ENCODE measurements at regions not wholly inside any gene's neighbourhood (a gene's known extent, or its start where the extent isn't known, plus 50 kb on each side); places are given as distances from the start of the nearest gene placed in this dataset.

DNA sequence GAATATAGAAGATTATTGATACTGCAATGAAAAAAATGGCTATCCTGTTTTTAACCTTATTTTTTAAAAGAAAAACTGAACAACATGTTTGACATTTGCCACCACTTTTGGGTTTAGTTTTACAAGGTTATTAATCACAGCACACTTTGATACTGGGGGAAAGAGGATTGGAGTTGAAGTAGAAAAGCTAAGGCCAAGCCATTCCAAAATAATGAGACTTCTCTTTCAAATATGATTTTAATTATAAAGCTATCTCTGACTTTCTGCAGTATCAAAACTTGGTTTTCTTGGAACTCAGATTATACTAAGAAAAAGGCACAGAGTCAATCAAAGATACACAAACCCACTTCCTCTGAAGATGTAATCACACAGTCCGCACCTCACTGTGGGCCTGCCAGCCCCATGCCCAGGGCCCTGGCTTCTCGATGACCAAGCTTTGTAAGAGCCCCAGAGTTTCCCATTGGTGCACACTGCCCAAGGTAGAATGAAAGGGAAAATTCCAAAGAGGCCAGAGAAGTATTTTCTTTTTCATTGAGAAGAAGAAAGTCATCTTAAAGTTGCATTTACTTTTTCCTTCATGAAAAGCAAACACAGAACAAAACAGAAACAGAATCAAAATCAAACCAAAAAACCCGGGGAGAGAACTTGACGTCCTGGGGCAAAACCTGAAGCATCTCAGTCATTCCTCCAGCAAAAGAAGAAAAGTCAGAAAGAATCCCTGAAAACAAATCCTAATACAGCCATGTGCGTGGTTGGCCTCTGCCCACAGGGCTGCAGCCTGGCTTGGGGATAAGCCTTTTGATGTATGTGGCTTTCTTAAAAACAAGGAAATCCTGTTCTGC is 187.7 kb upstream of the KLF6 start:
- H3K27ac ChIP-seq (ENCODE audit: low read length) = no peak overlapping the region
- H3K4me1 ChIP-seq (ENCODE audit: control insufficient read depth, insufficient read depth, low read length) = no peaks in the 10 kb centered on the region
- H3K4me3 ChIP-seq (ENCODE audit: low read length) = no peak overlapping the region
- WGBS (ENCODE audit: insufficient coverage, insufficient read length) = no CpG with 5 or more reads among the region's 5 CpGs
- H3K9me3 ChIP-seq (ENCODE audit: control insufficient read depth, insufficient read depth, low read length) = no peaks in the 10 kb centered on the region
- no peaks in the 10 kb centered on the region for H3K27me3 ChIP-seq (ENCODE audit: control insufficient read depth, insufficient read depth, low read length)
- no peak for DNase-seq (ENCODE audit: low read depth, low spot score)
- no peaks in the 10 kb centered on the region for H3K36me3 ChIP-seq (ENCODE audit: control insufficient read depth, insufficient read depth, low read length)

DNA sequence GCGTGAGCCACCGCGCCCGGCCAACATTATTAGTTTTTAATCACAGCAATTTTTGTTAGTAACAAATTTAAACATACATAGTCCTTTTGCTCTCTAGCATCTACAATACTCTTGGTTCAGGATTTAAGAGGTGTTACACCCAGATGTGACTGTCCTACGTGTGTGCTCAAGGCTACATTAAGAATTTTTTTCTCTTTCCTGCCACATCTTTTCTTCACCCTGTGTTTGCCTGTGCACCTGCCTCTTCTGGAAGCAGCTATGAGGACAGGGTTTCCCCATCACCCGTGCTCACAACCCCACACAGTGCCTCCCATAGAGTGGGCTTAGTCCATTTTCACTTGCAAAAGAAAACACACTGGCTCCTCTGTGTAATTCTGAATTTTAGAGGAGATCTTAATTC is 186.7 kb upstream of the KLF6 start:
- Histone ChIP-seq H3K27me3 (ENCODE audit: control insufficient read depth, insufficient read depth, low read length) (no peaks in the 10 kb centered on the region), H3K4me1 (ENCODE audit: control insufficient read depth, insufficient read depth, low read length) (no peaks in the 10 kb centered on the region), H3K27ac (ENCODE audit: low read length) (no peak overlapping the region), H3K36me3 (ENCODE audit: control insufficient read depth, insufficient read depth, low read length) (no peaks in the 10 kb centered on the region), H3K9me3 (ENCODE audit: control insufficient read depth, insufficient read depth, low read length) (no peaks in the 10 kb centered on the region), H3K4me3 (ENCODE audit: low read length) (no peak overlapping the region)
- WGBS (ENCODE audit: insufficient coverage, insufficient read length) = no CpG with 5 or more reads among the region's 6 CpGs
- no peak for DNase-seq (ENCODE audit: low read depth, low spot score)

DNA sequence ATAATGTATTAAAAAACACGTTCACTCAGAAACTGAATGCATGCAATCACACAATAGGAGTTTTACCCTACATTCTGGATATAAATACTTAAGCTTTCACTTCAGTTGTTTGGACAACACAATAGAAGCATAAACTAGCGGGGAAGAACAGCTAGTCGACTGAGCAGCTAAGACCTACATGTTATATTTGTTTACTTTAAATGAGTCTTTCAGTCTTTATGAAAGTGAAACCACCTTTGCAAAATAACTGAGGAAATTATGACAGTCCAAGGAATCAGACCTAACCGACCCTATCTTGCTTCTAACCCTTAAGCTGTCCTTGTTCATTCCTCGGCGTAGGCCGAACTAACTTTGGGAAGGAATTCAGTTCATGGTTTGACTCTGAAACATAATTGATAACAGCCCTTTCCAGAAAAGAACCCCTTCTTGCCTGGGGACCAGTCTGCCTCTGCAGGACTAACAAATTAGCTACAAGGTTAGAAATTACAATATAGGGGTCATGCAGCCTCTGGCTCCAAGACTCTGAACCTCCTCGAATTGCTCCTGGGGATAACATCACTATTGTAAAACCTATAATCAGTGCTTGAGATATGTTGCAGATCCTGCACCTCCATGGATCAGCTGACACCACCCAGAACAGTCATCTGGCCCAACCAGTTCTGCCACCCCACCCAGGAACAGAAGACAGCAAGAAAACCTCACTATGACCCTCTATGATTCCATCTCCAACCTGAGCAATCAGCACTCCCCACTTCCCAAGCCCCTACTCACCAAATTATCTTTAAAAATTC is 185.1 kb upstream of the KLF6 start:
- DNase-seq (ENCODE audit: low read depth, low spot score) = no peak
- Histone ChIP-seq H3K4me3 (ENCODE audit: low read length) (no peak overlapping the region), H3K36me3 (ENCODE audit: control insufficient read depth, insufficient read depth, low read length) (no peaks in the 10 kb centered on the region), H3K4me1 (ENCODE audit: control insufficient read depth, insufficient read depth, low read length) (no peaks in the 10 kb centered on the region), H3K9me3 (ENCODE audit: control insufficient read depth, insufficient read depth, low read length) (no peaks in the 10 kb centered on the region), H3K27me3 (ENCODE audit: control insufficient read depth, insufficient read depth, low read length) (no peaks in the 10 kb centered on the region), H3K27ac (ENCODE audit: low read length) (no peak overlapping the region)
- WGBS (ENCODE audit: insufficient coverage, insufficient read length) = no CpG with 5 or more reads among the region's 8 CpGs

DNA sequence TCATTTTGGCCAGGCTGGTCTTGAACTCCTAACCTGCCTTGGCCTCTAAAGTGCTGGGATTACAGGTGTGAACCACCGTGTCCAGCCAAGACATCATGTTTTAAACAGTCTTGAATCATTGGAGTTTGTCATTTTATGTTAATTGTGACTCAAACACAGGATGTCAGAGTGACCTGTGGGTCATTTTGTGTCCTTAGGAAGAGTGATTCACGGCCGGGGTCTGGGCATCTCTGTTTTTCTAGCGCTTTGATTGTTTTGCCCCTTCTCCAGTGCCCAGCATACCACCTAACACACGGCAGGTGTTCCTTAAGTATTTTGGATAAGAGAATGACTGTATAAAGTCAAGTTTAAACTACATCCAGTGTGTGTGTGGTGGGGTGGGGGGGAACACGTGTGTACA is 183.7 kb upstream of the KLF6 start:
- H3K27me3 ChIP-seq (ENCODE audit: control insufficient read depth, insufficient read depth, low read length) = no peaks in the 10 kb centered on the region
- H3K9me3 ChIP-seq (ENCODE audit: control insufficient read depth, insufficient read depth, low read length) = no peaks in the 10 kb centered on the region
- H3K27ac ChIP-seq (ENCODE audit: low read length) = no peak overlapping the region
- no CpG with 5 or more reads among the region's 6 CpGs for WGBS (ENCODE audit: insufficient coverage, insufficient read length)
- no peaks in the 10 kb centered on the region for H3K36me3 ChIP-seq (ENCODE audit: control insufficient read depth, insufficient read depth, low read length)
- no peaks in the 10 kb centered on the region for H3K4me1 ChIP-seq (ENCODE audit: control insufficient read depth, insufficient read depth, low read length)
- no peak overlapping the region for H3K4me3 ChIP-seq (ENCODE audit: low read length)
- no peak for DNase-seq (ENCODE audit: low read depth, low spot score)

DNA sequence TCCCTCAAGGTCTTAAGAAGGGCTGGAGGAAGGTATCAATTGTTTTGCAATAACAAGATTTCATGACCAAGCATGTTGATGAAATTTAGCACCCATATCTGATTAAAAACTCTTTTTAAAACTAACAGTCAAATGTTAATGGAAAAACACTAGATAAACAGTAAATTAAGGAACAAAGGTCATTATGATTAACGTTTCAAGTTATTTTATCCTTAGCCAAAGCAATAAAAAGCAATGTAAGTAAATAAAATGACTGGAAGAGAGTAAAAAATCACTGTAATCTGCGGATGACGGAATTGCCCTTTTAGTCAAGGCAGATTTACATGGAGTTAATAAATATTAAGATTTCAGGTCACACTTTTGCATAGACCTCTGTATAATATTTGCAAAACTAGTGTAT is 179.5 kb upstream of the KLF6 start:
- no peaks in the 10 kb centered on the region for H3K27me3 ChIP-seq (ENCODE audit: control insufficient read depth, insufficient read depth, low read length)
- no peaks in the 10 kb centered on the region for H3K36me3 ChIP-seq (ENCODE audit: control insufficient read depth, insufficient read depth, low read length)
- peaks cover 4% of the 10 kb centered on the region; the same call in 1 of the 2 replicates for H3K4me1 ChIP-seq (ENCODE audit: control insufficient read depth, insufficient read depth, low read length)
- no peak overlapping the region for H3K27ac ChIP-seq (ENCODE audit: low read length)
- no peak overlapping the region for H3K4me3 ChIP-seq (ENCODE audit: low read length)
- no CpG with 5 or more reads among the region's 3 CpGs for whole genome bisulfite sequencing (ENCODE audit: insufficient coverage, insufficient read length)
- H3K9me3 ChIP-seq (ENCODE audit: control insufficient read depth, insufficient read depth, low read length) = no peaks in the 10 kb centered on the region
- no peak for DNase-seq (ENCODE audit: low read depth, low spot score)

DNA sequence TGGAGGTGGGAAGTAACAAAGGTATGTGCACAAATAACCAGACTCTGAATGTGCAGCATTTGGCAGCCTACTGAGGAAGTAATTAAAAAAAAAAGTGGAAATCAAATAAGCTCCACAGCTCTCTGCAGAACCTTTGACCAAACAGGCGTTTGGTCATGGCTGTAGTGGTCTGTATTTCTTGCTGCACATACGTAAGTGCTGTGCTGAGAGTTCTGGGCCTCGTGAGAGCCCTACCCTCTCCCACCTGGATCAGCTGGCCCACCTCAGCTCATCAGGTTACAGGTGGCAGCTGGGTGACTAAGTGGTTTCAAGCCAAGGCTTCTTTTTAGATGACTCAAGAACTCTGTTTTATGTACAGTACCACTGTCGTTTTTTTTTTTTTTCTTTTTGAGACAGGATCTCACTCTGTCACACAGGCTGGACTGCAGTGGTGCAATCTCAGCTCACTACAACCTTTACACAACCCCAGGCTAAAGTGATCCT is 178.2 kb upstream of the KLF6 start:
- Histone ChIP-seq H3K4me1 (ENCODE audit: control insufficient read depth, insufficient read depth, low read length) (peaks cover 4% of the 10 kb centered on the region; the same call in 1 of the 2 replicates), H3K36me3 (ENCODE audit: control insufficient read depth, insufficient read depth, low read length) (no peaks in the 10 kb centered on the region), H3K27me3 (ENCODE audit: control insufficient read depth, insufficient read depth, low read length) (no peaks in the 10 kb centered on the region), H3K27ac (ENCODE audit: low read length) (no peak overlapping the region), H3K4me3 (ENCODE audit: low read length) (no peak overlapping the region), H3K9me3 (ENCODE audit: control insufficient read depth, insufficient read depth, low read length) (no peaks in the 10 kb centered on the region)
- no peak for DNase-seq (ENCODE audit: low read depth, low spot score)
- no CpG with 5 or more reads among the region's 4 CpGs for WGBS (ENCODE audit: insufficient coverage, insufficient read length)

DNA sequence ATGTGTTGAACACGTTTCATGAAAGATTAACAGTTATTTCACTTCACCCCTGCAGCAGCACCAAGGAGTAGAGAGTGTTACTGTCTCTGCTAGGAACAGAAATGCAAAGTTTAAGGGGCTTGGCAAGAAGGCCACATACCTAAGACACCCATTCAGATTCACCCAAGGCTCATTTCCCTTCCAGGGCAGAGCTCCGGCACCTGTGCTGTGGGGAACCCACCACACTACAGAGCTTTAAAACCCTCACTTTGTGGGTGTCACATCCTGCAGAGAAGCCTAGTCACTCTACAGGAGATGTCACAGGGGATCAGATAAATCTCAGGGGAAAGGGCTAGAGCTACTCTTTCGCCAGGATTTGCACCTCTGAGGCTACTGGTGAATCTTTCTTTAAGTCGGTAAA is 176.1 kb upstream of the KLF6 start:
- no peak for DNase-seq (ENCODE audit: low read depth, low spot score)
- H3K4me3 ChIP-seq (ENCODE audit: low read length) = no peak overlapping the region
- peaks cover 4% of the 10 kb centered on the region; the same call in 1 of the 2 replicates for H3K4me1 ChIP-seq (ENCODE audit: control insufficient read depth, insufficient read depth, low read length)
- H3K36me3 ChIP-seq (ENCODE audit: control insufficient read depth, insufficient read depth, low read length) = no peaks in the 10 kb centered on the region
- WGBS (ENCODE audit: insufficient coverage, insufficient read length) = no CpG with 5 or more reads among the region's 4 CpGs
- H3K27me3 ChIP-seq (ENCODE audit: control insufficient read depth, insufficient read depth, low read length) = no peaks in the 10 kb centered on the region
- H3K27ac ChIP-seq (ENCODE audit: low read length) = no peak overlapping the region
- no peaks in the 10 kb centered on the region for H3K9me3 ChIP-seq (ENCODE audit: control insufficient read depth, insufficient read depth, low read length)

DNA sequence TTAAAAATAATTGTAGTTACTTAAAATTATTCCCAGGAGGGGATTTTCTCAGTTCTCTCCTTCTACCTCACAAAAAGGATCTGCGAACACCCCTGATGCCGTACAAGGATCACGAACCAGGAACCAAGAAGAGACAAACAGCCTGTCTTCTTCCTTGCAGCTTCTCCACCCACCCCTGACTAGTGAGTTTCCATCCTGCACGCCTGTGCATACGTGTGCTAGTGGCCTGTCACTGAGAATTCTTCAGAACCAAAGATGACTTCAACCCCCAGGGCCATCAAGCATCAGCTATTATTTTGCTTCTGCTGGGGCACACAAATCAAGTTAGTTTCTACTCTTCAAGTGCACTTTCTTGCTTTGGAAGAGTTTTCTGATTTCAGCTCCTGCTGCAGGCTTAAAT is 175.5 kb upstream of the KLF6 start:
- no peak for DNase-seq (ENCODE audit: low read depth, low spot score)
- Histone ChIP-seq H3K36me3 (ENCODE audit: control insufficient read depth, insufficient read depth, low read length) (no peaks in the 10 kb centered on the region), H3K27me3 (ENCODE audit: control insufficient read depth, insufficient read depth, low read length) (no peaks in the 10 kb centered on the region), H3K4me1 (ENCODE audit: control insufficient read depth, insufficient read depth, low read length) (peaks cover 4% of the 10 kb centered on the region; the same call in 1 of the 2 replicates), H3K4me3 (ENCODE audit: low read length) (no peak overlapping the region), H3K27ac (ENCODE audit: low read length) (no peak overlapping the region), H3K9me3 (ENCODE audit: control insufficient read depth, insufficient read depth, low read length) (no peaks in the 10 kb centered on the region)
- no CpG with 5 or more reads among the region's 5 CpGs for WGBS (ENCODE audit: insufficient coverage, insufficient read length)

DNA sequence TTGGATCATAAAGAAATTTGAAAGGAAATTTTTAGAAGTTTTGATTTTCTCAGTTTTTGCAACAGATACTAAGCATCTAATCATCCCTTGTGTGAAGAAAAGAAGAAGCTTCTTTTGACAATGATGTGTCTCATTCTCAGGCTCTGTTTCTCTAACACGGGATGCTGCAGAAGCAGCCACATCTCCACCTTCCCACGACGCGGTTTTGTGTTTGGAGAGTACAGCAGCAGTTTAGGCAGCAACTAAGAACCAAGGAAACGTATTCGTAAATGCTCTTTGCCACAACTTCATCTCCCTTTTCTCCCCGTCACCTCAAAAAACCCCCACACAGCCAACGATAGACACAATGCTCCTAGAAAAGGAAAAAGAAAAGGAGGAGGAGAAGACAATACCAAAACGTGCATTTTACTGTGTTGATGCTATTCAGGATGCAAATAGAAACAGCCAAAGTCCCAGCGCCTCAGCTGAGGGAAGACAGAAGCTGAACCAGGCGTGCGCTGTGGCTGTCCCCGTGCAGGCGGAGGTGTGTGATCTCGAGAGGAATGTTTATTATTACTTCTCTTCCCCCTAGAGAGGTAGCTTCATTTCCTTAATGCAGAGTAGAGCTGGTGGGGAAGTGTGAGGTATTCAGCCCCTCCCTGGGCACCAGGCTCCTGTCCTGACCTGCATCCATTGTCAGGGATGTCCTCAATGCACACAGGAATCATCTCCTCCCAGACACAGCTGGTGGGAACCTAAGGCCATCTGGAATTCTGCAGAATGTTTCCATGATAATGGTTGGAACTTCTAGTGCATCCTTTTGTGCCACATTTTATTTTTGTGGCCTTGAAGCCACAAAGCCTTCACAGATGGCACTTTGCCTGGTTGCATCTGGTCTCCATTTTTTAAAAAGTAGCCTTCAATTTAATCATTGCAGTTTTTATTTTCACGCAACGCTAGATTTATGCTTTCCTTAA is 174.6 kb upstream of the KLF6 start:
- H3K9me3 ChIP-seq (ENCODE audit: control insufficient read depth, insufficient read depth, low read length) = no peaks in the 10 kb centered on the region
- H3K4me1 ChIP-seq (ENCODE audit: control insufficient read depth, insufficient read depth, low read length) = peaks cover 4% of the 10 kb centered on the region; the same call in 1 of the 2 replicates
- H3K36me3 ChIP-seq (ENCODE audit: control insufficient read depth, insufficient read depth, low read length) = no peaks in the 10 kb centered on the region
- no CpG with 5 or more reads among the region's 17 CpGs for WGBS (ENCODE audit: insufficient coverage, insufficient read length)
- H3K27ac ChIP-seq (ENCODE audit: low read length) = no peak overlapping the region
- no peak overlapping the region for H3K4me3 ChIP-seq (ENCODE audit: low read length)
- H3K27me3 ChIP-seq (ENCODE audit: control insufficient read depth, insufficient read depth, low read length) = no peaks in the 10 kb centered on the region
- no peak for DNase-seq (ENCODE audit: low read depth, low spot score)
